ENCODE measurements at regions not wholly inside any gene's neighbourhood (a gene's known extent, or its start where the extent isn't known, plus 50 kb on each side); places are given as distances from the start of the nearest gene placed in this dataset.
A peak's percentile ranks its signal among the peaks of the same experiment; 100 is the strongest.

DNA sequence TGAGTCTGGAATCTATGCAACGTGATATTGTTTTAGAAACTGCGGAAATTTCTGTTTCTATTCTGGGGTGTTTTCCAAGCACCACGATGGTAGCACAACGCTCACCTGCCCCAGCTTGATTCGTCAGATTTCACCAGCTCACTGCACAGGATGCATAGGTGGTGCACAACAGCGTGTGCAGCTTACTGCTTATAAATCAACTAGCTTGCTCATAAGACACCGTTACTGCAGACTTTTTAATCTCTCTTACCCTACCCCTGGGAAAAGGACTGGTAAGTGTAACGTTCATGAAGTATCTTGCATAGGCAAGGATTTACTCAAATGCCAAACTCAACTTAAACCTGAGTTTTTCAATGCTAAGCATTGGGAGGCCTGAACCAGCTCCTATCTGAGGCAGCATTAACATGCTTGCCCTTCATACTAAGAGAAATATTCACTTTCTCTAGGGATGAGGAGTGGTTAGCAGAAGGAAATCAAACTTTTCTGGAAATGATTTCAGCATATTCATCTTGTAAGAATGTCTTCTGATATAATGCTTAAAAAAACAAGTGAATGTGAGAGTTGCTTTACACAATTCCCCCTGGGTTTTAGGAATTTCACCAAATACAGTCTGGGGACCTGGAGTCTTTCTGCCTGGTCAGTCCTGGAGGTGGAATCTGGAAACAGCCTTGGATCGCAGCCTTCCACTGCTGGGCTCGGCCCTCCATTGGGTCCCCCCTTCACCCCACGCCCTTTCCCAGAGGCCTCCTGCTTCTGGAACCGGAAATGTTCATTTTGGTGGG is 100.6 kb downstream of the DACT2 start:
- Histone ChIP-seq H3K4me1 (no peaks in the 10 kb centered on the region), H3K27ac (no peak overlapping the region), H3K36me3 (ENCODE audit: insufficient read depth in 1 of 2, low read depth in 1 of 2) (no peaks in the 10 kb centered on the region), H3K27me3 (ENCODE audit: insufficient read depth in 3 of 3, low read length in 2 of 3) (peaks cover 0 to 15% (median 0%) of the 10 kb centered on the region in 3 donors), H3K9me3 (no peaks in the 10 kb centered on the region), H3K4me3 (no peak overlapping the region)
- ATAC-seq (peak in 3 of 4 donors; percentile 27 to 67 (median 51)), DNase-seq (peak; percentile 37 to 84)
- 63 to 75% (median 71%) methylated on average over 12 of the region's 12 CpGs for WGBS, 3 donors
- intact Hi-C loops (cut with DNase I), result no loop called here
- TF ChIP-seq, protein P1, sequence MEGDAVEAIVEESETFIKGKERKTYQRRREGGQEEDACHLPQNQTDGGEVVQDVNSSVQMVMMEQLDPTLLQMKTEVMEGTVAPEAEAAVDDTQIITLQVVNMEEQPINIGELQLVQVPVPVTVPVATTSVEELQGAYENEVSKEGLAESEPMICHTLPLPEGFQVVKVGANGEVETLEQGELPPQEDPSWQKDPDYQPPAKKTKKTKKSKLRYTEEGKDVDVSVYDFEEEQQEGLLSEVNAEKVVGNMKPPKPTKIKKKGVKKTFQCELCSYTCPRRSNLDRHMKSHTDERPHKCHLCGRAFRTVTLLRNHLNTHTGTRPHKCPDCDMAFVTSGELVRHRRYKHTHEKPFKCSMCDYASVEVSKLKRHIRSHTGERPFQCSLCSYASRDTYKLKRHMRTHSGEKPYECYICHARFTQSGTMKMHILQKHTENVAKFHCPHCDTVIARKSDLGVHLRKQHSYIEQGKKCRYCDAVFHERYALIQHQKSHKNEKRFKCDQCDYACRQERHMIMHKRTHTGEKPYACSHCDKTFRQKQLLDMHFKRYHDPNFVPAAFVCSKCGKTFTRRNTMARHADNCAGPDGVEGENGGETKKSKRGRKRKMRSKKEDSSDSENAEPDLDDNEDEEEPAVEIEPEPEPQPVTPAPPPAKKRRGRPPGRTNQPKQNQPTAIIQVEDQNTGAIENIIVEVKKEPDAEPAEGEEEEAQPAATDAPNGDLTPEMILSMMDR (IDR thresholded peaks at IDR 0.05), result no peak

DNA sequence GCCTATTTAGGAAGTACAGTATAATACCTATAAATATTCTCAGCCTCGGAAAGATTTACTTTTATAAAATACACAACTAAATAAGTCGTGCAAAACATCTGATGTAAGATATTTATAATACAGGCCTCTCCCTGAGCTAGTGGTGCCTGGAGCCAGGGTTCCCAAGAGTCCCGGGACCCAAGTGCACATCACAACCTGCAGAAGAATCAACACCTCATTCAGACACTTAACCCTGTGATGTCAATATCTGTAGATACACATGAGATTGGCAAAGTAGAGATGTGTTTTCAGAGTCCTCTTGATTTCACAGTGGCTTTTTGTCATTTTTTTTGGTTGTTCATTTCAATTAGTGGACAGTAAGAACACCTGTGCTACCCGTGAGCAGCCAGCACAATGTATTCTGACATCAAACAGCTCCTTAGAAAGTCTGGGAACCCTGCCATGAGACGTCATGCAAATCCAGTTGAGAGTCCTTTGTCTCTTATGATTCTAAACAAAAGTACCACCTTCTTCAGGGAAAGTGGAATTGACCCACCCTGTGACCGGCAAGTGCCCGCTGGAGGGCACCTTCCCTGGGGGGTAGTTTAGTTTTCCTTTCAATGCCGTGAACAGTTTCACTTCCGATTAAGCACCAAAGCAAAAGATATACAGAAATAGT is 101.6 kb downstream of the DACT2 start:
- ATAC-seq (no peak), DNase-seq (no peak)
- intact Hi-C loops (cut with DNase I), result no loop called here
- no peaks in the 10 kb centered on the region for H3K9me3 ChIP-seq
- no peak overlapping the region for H3K4me3 ChIP-seq
- TF ChIP-seq, protein P1 (IDR thresholded peaks at IDR 0.05), result no peak
- peaks cover 0 to 15% (median 0%) of the 10 kb centered on the region in 3 donors for H3K27me3 ChIP-seq (ENCODE audit: insufficient read depth in 3 of 3, low read length in 2 of 3)
- no peak overlapping the region for H3K27ac ChIP-seq
- H3K4me1 ChIP-seq, result no peaks in the 10 kb centered on the region
- H3K36me3 ChIP-seq (ENCODE audit: insufficient read depth in 1 of 2, low read depth in 1 of 2), result no peaks in the 10 kb centered on the region
- 64 to 74% (median 74%) methylated on average over 9 of the region's 9 CpGs for WGBS, 3 donors

DNA sequence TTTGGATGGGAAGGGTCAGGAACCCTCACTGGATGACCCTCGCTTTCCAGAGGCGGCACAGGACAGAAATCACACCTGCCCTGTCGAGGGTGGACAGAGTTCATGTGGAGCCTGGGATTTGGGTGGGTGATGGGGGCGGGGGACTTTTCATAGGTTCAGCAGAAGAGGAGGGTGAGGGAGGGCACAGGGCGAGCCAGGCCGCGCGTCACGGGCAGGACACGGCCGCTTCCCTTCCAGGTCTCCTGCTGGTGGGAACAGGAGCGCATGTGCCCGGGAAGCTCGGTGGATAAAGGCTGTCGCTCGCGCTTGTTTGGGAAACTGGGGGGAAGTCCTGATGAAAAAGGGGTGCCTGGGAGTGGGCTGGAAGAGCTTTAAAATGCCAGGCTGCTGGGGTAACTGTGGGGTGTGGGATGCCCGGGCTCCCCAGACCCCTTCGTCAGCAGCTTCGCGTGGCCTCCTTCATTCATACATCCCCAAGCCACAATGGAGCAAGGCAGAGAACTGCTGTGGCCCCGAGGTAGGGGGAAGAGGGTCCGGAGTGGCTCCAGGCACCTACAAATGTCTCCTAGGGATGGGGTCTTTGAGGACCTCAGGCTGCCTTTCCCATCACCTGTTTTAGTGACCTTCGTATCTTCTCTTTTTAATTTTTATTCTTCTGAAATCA is 102.2 kb downstream of the DACT2 start:
- Histone ChIP-seq H3K27ac (no peak overlapping the region), H3K4me1 (no peaks in the 10 kb centered on the region), H3K36me3 (ENCODE audit: insufficient read depth in 1 of 2, low read depth in 1 of 2) (no peaks in the 10 kb centered on the region), H3K4me3 (no peak overlapping the region), H3K9me3 (no peaks in the 10 kb centered on the region), H3K27me3 (ENCODE audit: insufficient read depth in 3 of 3, low read length in 2 of 3) (peaks cover 0 to 15% (median 0%) of the 10 kb centered on the region in 3 donors)
- ATAC-seq (no peak), DNase-seq (no peak)
- 94 to 99% (median 96%) methylated on average over 24 of the region's 24 CpGs for WGBS, 3 donors
- TF ChIP-seq, protein P1 (IDR thresholded peaks at IDR 0.05), result no peak
- intact Hi-C loops (cut with DNase I), result no loop called here

DNA sequence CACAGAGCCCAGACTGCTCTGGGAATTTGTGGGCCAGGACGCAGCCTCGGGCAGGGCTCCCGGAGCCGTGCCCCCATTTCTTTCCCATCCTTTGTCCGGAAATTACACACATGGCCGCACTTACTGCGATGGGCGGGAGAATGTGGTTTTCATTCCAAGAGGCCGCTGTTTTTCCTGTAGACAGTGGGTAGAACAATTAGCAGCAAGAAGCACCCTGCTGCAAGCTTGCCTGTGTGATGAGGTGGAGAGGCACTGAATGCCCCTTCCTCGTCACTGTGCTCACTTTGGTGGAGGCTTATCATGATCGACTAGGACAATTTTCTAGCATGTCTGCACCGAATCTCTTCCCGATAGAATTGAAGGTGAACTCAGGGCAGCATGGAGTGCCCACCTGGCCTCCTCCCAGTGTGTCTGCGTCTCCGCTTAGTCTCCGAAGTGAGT is 102.8 kb downstream of the DACT2 start:
- WGBS, 3 donors, result 57 to 60% (median 57%) methylated on average over 16 of the region's 16 CpGs
- H3K27me3 ChIP-seq (ENCODE audit: insufficient read depth in 3 of 3, low read length in 2 of 3), result peaks cover 0 to 14% (median 0%) of the 10 kb centered on the region in 3 donors
- H3K9me3 ChIP-seq, result no peaks in the 10 kb centered on the region
- TF ChIP-seq, protein P1 (IDR thresholded peaks at IDR 0.05), result no peak
- no peak for DNase-seq
- no peaks in the 10 kb centered on the region for H3K36me3 ChIP-seq (ENCODE audit: insufficient read depth in 1 of 2, low read depth in 1 of 2)
- H3K4me3 ChIP-seq, result no peak overlapping the region
- no peak overlapping the region for H3K27ac ChIP-seq
- H3K4me1 ChIP-seq, result no peaks in the 10 kb centered on the region
- intact Hi-C loops (cut with DNase I), result no loop called here
- ATAC-seq, result no peak
